ENCODE measurements at regions not wholly inside any gene's neighbourhood (a gene's known extent, or its start where the extent isn't known, plus 50 kb on each side); places are given as distances from the start of the nearest gene placed in this dataset.

- TF ChIP-seq CTCF (IDR thresholded peaks at IDR 0.05) (no peak), EZH2phosphoT487 (IDR thresholded peaks at IDR 0.05) (no peak), EZH2 (IDR thresholded peaks at IDR 0.05) (no peak)
Observed at GRCh38 chr15:36415643-36416042, 163.8 kb upstream of the CDIN1 start.

All from neural progenitor cell (in vitro differentiated cells).